HG03159 (cell line): ENCODE measurements at regions not wholly inside any gene's neighbourhood (a gene's known extent, or its start where the extent isn't known, plus 50 kb on each side); places are given as distances from the start of the nearest gene placed in this dataset.

Source experiments
- ATAC-seq: cut with Tn5 transposase; IDR thresholded peaks from one replicate; pipeline ENCODE4 v1.9.1; 2021; ENCODE audit warnings: mild to moderate bottlenecking, moderate library complexity; ENCODE audit not compliant: unreplicated experiment

DNA sequence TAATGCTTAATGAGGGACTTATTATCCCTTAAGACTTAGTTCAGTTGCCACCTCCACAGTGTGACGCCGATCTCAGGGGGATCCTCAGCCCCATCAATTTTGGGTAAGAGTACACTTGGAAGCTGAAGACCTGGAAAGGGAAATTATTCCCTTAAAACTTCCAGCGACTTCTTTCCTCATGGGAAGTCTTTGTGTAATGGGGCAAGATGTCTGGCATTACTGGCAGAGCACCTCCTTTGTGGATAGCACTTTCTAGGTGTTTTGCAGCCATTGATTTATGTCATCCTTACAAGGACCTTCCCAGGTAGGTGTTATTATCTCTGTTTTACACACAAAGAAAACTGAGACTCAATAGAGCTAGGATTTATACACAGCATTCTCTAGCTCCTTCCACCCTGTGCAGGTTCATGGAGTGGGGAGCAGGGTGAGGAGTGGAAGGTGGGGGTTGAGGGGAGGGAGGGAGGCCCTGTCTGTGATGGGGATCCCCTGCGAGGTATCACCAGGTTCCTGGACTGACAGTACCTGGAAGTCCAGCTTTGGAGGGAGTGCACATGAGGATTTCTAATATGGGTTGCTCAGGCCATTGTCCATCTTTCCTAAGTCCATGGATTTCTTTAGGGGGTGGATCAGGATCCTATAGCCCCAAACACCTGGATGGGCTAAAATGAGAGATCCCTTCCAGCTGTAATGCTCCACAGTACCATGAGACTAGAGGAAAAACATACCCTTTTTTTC, 79.4 kb downstream of the MYCN start:
- no peak for ATAC-seq

DNA sequence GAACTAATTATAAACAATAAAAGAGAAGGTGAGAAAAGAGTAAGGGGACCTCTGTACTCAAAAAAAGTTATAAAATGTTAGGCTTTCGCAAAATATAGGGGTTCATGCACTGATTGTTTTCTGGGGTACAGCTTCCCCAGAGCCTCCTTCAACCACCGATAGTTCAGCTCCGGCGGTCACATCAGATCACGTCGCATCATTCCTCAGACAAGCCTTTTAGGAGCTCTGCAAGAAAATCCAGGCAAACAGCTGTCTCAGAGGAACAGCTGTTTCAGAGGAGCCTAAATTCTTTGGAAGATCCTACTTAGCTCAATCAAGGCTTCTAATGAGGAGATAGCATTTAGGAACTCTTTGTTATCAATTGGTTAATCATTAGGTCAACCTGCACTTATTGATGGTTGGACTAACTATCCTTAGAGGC, 78.7 kb downstream of the MYCN start:
- ATAC-seq: no peak

GRCh38 chr2:16018277-16019059, 78.1 kb downstream of the MYCN start:
- no peak for ATAC-seq

DNA sequence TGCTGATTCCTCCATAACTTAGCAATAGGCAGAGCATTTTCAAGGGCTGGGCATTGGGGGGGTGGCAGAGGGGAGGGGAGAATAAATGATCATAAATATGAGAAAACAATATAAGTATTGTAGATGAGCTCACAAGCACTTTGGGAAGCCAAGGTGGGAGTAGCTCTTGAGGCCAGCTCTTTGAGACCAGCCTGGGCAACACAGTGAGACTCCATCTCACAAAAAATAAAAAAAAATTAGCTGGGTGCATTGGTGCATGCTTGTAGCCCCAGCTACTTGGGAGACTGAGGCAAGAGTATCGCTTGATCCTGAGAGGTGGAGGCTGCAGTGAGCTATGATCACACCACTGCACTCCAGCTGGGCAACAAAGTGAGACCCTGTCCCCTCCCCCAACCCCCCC, 75.9 kb downstream of the MYCN start:
- no peak for ATAC-seq

GRCh38 chr2:16015903-16016265, 75.5 kb downstream of the MYCN start:
- no peak for ATAC-seq

DNA sequence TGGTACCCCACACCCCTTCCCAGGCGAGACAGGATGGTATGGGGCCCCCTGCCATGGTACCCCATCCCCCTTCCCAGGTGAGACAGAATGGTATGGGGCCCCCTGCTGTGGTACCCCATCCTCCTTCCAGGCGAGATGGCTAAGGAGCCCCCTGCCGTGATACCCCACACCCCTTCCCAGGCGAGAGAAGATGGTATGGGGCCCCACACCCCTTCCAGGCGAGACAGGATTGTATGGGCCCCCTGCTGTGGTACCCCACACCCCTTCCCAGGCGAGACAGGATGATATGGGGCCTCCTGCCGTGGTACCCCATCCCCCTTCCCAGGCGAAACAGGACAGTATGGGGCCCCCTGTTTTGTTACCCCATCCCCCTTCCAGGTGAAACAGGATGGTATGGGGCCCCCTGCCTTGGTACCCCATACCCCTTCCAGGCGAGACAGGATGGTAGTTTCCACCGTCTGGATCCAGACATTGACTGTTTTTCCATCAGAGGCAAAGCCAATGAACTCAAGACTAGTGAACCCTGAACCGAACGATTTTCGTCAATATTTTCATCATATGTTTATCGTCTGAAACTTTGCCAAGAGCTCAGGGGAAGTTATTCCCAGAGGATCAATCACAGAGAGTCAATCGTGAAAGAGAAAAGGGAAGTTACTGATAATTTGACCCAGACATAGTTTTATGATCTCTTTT, 75.0 kb downstream of the MYCN start:
- ATAC-seq: no peak

DNA sequence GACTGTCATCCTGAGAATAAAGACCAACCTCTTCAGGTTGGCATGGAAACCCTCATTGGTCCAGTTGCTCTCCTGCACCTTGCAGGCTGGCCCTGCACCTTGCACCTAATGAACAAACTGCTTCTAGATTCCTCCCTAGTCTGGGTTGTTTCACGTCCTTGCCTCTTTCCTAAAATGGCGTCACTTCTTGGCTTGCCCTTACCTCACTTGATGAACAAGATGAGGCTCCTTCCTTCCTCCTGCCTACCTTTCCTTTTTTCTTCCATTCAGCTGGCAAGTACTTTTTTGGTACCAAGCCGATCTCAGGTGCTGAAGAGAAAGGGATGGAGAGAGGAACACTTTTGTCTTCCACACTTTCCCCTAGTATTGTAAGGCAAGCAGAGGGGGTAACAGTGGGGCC, 74.5 kb downstream of the MYCN start:
- no peak for ATAC-seq

DNA sequence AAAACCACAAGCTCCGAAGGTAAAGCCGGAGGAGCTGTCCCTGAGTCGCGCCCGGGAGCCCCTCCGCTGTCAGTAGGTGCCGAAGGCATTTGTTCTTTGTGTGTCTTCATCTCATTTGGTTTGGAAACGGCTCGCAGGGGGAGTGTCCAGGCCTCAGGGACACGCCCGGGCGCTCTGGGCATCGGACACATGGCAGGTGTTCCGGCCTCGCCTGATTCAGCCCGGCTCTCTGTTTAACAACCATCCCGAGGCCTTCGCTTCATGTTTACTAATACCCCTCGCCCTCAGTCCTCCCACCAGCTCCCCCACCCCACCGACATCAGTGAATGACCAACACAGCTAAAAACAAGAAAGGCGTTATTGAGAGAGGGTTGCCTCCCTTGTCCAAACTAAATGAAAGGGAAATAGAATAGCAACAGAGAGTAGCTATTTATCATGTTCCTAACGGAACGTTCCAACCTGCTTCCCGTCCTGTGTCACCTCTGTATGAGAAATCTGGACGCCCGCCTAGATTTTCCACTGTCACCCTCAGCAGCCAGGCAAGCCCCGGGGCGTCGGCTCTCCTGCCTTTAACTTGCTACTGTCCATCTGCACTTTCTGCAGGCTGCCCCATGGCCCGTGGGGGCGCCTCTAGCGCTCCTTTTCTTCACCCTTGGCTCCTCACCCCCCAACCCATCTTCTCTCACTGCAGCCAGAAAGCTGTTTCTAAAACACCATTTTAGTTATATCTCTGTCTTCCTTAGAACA, 73.9 kb downstream of the MYCN start:
- no peak for ATAC-seq

GRCh38 chr2:16013359-16013911, 73.1 kb downstream of the MYCN start:
- no peak for ATAC-seq

DNA sequence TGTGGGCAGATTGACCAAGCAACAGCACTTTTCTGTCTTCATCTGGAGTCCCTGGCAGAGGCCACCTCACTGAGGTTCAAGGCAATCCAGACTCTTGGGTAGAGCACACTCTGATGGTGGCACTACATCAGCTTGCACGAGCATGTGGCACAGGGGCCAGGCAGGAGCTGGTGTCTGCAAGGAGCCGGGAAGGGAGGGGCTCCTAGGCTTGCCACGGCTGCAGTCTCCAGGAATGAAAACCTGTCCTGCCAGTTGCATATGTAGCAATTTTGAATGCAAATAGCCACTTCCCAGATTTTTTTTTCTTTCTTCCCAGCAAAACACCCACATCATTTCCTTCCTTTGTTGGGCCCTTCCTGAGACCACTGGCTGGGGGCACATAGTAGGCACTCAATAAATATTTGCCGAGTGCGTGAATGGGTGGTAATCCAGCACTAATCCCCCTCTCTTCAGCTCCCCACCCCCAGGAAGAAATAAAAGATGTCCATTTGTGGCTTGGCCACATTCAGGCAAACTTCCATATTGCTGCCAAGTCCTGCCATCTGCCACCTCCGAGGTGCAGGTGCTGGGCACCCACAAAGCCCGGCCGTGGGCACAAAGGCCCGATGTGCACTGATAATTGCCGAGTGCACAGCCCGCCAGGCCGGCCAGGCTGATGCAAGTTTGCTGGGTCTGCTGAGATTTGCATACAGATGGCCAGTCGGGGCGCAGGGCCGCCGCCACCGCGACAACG, 72.4 kb downstream of the MYCN start:
- ATAC-seq: no peak

DNA sequence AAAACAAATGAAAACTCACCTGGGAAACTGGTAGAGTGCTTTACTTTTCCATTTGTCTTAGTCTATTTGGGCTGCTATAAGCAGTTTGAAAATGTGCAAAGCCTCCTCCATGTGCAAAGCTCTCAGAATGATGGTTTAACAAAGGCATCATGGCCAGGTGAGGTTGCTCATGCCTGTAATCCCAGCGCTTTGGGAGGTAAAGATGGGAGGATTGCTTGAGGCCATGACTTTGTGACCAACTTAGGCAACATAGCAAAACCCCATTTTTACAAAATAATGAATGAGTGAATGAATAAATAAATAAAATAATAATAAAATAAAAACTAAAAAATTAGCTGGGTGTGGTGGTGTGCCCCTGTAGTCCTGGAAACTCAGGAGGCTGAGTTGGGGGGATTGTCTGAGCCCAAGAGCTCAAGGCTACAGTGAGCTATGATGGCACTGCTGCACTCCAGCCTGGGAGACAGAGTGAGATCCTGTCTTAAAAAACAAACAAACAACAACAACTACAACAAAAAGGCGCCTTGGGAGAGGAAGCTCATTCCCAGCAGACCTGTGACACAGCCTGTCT, 71.8 kb downstream of the MYCN start:
- no peak for ATAC-seq

DNA sequence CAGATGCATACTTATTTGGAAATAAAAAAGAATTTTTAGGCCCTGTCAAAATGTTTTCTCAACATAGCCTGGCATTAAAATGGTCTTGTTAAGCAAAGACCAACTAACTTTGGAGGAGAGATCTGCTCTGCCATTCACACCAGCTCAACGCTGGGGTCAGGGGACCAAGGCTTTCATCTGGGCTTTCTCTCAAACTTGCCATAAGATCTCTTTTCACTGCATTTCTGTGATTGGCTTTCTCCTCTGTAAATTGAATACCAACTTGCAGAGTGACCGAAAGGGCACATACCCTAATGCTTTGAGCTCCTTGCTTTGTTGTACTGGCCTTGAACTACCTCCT, 71.2 kb downstream of the MYCN start:
- ATAC-seq: no peak

GRCh38 chr2:16010951-16011620, 70.7 kb downstream of the MYCN start:
- ATAC-seq: no peak

DNA sequence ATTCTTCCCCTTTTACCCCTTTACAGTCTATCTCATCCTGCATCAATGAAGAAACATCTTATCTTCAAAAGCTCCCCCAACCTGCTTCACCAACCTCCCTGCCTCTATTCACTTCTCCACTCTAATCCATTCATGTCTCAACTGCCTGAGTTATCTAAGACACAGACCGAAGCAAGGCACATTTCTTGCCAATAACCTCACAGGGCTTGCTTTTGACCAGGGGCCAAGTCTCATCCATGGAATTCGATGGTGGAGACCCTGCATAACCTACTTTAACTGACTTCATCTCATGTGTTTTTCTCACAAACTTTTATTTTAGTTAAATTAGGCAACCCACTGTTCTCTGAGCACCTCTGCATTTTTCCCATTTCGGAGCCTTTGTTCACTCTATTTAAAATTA, 69.7 kb downstream of the MYCN start:
- no peak for ATAC-seq

- no peak for ATAC-seq
Measured at GRCh38 chr2:16009560-16009959, 69.2 kb downstream of the MYCN start.

DNA sequence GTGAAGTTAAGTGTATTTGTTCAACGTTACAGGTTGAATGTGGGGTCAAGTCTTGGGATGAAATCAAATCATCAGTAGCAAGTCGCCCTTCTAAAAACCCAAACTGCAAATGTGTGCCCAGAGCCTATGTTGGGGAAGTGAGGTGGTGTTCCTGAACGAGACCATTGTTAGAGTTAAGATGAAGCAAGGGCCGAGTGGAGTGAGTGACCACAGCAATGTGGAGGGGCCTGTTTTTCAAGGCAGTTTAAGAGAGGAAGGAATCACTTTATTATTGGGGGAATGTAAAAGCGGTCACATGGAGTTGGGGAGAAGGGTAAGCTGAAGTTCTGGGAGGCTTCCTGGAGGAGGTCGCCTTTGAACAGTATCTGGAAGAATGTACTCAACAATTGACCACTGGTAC, 68.5 kb downstream of the MYCN start:
- ATAC-seq: no peak

DNA sequence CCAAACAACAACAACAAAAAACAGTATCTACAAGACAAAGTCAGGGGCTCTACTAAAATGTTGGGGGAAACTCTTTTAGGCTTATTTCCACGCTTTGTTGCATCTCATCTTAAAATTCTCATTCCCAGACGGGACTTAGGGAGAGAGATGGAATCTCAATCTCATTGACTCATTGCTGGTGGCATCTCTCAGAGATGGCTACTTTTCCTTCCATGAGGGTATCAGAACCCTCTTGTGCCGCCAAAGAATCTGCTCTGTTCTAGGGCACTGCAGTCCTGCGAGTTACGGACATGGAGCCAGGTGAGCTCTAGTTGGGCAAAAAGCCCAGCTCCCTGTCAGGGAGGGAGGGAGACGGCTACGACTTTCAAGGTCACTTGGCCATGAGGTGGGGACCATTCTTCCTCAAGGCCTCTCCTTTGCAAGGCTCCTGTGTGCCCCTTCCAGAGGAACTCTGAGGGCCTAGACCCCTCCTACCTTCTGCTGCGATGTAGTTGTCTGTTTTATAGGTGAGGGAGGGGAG, 68.0 kb downstream of the MYCN start:
- no peak for ATAC-seq

DNA sequence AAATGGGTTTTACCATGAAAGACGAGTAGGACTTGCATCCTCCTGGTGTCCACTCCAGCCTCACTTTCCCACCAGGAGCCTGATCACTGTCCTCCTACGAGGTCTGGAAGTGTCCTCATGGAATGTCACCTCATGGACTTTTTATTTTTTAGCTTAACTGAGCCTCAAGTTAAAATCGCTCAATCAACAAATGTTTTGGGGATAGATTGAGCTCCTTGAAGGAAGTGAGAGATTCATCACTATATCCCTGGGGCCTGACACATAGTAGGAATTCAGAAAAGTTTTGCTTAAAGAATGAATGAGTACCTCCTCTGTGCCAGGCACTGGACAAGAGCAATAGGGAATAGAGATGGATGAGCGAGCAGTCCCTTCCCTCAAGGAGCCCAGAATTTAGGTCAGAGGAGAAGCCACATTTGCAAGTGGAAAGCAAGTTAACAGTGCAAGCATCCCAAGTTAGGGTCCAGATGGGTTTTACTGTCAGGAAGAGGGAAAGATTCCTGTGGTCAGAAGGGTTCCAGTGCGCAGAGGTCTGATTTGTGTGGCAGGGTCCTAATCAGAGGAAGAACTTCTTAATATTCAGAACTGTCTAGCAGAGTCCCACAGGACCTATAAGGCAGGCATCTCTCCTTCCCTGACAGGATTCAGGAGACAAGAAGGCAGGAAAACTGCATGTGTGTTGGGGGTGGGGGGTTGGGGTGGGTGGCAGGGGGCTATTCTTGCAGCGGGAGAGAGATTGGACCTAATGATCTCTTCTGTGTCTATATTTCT, 67.0 kb downstream of the MYCN start:
- ATAC-seq: no peak
